ENCODE measurements at regions not wholly inside any gene's neighbourhood (a gene's known extent, or its start where the extent isn't known, plus 50 kb on each side); places are given as distances from the start of the nearest gene placed in this dataset.

DNA sequence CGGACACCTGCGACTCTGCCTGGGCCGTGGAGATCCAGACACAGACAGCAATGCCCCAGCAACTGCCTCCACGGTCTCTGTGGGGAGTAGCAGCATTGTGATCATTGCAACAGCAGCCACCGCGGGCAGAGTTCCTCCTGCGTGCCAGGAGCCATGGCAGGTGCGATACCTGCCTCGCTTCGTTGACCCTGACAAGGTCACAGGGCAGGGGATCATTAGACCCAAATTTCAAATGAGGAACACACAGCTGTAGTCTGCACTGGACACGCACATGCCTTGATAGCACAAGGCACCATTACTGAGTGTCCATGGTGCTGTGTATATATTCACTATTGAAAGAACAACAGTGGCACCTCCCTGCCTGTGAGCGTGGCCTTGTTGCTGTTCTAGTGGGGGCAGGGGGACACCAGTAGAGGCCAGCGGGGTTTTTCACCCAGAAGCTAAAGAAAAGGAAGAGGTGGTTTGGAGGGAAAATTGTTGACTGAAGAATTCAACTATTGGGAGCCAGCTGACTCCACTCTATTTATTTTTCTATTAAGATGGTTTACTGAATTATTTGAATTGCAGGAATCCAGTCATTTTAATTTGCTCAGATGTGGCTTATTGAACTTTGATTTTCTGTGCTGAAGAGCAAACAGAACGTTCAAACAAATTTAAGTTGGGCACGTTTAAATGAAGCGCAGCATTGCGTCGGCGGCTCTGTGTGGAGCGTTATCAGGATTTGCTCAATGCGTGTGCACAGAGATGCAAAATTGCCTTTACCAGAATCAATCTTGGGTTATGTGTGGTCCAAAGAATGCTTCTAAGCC, 60.2 kb upstream of the RPS6KA2 start:
- TF ChIP-seq, protein P1, sequence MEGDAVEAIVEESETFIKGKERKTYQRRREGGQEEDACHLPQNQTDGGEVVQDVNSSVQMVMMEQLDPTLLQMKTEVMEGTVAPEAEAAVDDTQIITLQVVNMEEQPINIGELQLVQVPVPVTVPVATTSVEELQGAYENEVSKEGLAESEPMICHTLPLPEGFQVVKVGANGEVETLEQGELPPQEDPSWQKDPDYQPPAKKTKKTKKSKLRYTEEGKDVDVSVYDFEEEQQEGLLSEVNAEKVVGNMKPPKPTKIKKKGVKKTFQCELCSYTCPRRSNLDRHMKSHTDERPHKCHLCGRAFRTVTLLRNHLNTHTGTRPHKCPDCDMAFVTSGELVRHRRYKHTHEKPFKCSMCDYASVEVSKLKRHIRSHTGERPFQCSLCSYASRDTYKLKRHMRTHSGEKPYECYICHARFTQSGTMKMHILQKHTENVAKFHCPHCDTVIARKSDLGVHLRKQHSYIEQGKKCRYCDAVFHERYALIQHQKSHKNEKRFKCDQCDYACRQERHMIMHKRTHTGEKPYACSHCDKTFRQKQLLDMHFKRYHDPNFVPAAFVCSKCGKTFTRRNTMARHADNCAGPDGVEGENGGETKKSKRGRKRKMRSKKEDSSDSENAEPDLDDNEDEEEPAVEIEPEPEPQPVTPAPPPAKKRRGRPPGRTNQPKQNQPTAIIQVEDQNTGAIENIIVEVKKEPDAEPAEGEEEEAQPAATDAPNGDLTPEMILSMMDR (IDR thresholded peaks at IDR 0.05; ENCODE audit: insufficient read depth, low read length, poor library complexity, severe bottlenecking), result no peak
- TF ChIP-seq EZH2phosphoT487 (conservative IDR thresholded peaks at IDR 0.05; ENCODE audit: low read length), result no peak
